Liver (tissue), 8 donors: ENCODE measurements at regions not wholly inside any gene's neighbourhood (a gene's known extent, or its start where the extent isn't known, plus 50 kb on each side); places are given as distances from the start of the nearest gene placed in this dataset.

Experiments used
- DNase-seq: peaks from one replicate; pipeline ENCODE4 v3.0.0-alpha.2; 2017; ENCODE audit warnings: low spot score
- H3K27ac ChIP-seq, 2 donors: one replicate each; pipeline ENCODE4 v1.7.0; 2013; ENCODE audit warnings: inconsistent platforms in 2 of 2, low read length in 2 of 2, control low read depth in 1 of 2, low read depth in 1 of 2, mild to moderate bottlenecking in 1 of 2
- H3K27me3 ChIP-seq, 4 donors: one replicate each; pipeline versions ENCODE4 v1.6.1 to v1.7.0; 2013; ENCODE audit warnings: low read length in 3 of 4, inconsistent platforms in 1 of 4, mild to moderate bottlenecking in 1 of 4, moderate library complexity in 1 of 4; ENCODE audit not compliant: control insufficient read depth in 4 of 4, insufficient read depth in 4 of 4
- H3K36me3 ChIP-seq, 4 donors: one replicate each; pipeline versions ENCODE4 v1.6.1 to v1.7.0; 2013; ENCODE audit warnings: low read length in 3 of 4, mild to moderate bottlenecking in 3 of 4, low read depth in 1 of 4, moderate library complexity in 1 of 4; ENCODE audit not compliant: control insufficient read depth in 4 of 4, insufficient read depth in 3 of 4
- H3K4me1 ChIP-seq, 4 donors: one replicate each; pipeline versions ENCODE4 v1.6.1 to v1.7.0; 2013; ENCODE audit warnings: low read length in 3 of 4, mild to moderate bottlenecking in 3 of 4, moderate library complexity in 1 of 4; ENCODE audit not compliant: control insufficient read depth in 4 of 4, insufficient read depth in 4 of 4
- H3K4me3 ChIP-seq, 3 donors: one replicate each; pipeline versions ENCODE4 v1.6.1 to v1.7.0; 2013; ENCODE audit warnings: low read length in 3 of 3, control low read depth in 1 of 3, low read depth in 1 of 3, mild to moderate bottlenecking in 1 of 3
- H3K9ac ChIP-seq, 2 donors: one replicate each; pipeline ENCODE4 v1.7.0; 2013; ENCODE audit warnings: low read length in 2 of 2, mild to moderate bottlenecking in 2 of 2, moderate library complexity in 2 of 2, control low read depth in 1 of 2, low read depth in 1 of 2
- H3K9me3 ChIP-seq, 4 donors: one replicate each; pipeline versions ENCODE4 v1.6.1 to v1.7.0; 2013; ENCODE audit warnings: low read length in 3 of 4; ENCODE audit not compliant: control insufficient read depth in 4 of 4
- CTCF ChIP-seq: fragments of 150-350 bp; IDR thresholded peaks from 2 replicates; pipeline ENCODE4 v1.5.1; 2017; ENCODE audit warnings: improper control_type of control experiment, low read depth, low read length; ENCODE audit not compliant: missing input control
- EGR1 ChIP-seq, 2 donors: IDR thresholded peaks; 2 replicates each; pipeline ENCODE4 v1.6.1; 2016 to 2018; ENCODE audit warnings: antibody characterized with exemption in 2 of 2, low read depth in 2 of 2
- FOXA1 ChIP-seq: IDR thresholded peaks from 2 replicates; pipeline ENCODE4 v1.6.1; 2016; ENCODE audit warnings: antibody characterized with exemption
- FOXA2 ChIP-seq: IDR thresholded peaks from 2 replicates; pipeline ENCODE4 v1.6.1; 2016; ENCODE audit warnings: antibody characterized with exemption
- GABPA ChIP-seq, 2 donors: IDR thresholded peaks in 1 of 2; conservative IDR thresholded peaks in 1 of 2; 2 replicates each; pipeline ENCODE4 v1.6.1; 2016; ENCODE audit warnings: antibody characterized with exemption in 2 of 2, mild to moderate bottlenecking in 1 of 2, moderate library complexity in 1 of 2
- HNF4A ChIP-seq, 2 donors: conservative IDR thresholded peaks; 2 replicates each; pipeline ENCODE4 v1.6.1; 2016; ENCODE audit warnings: antibody characterized with exemption in 2 of 2, mild to moderate bottlenecking in 2 of 2
- HNF4G ChIP-seq: IDR thresholded peaks from 2 replicates; pipeline ENCODE4 v1.6.1; 2016; ENCODE audit warnings: antibody characterized with exemption
- JUND ChIP-seq, 2 donors: IDR thresholded peaks; 2 replicates each; pipeline ENCODE4 v1.6.1; 2016; ENCODE audit warnings: antibody characterized with exemption in 2 of 2
- MAX ChIP-seq: IDR thresholded peaks from 2 replicates; pipeline ENCODE4 v1.6.1; 2016; ENCODE audit warnings: antibody characterized with exemption
- NR2F2 ChIP-seq: IDR thresholded peaks from 2 replicates; pipeline ENCODE4 v1.6.1; 2016; ENCODE audit warnings: antibody characterized with exemption
- RAD21 ChIP-seq, 2 donors: IDR thresholded peaks; 2 replicates each; pipeline ENCODE4 v1.6.1; 2016; ENCODE audit warnings: antibody characterized with exemption in 2 of 2, mild to moderate bottlenecking in 2 of 2
- RXRA ChIP-seq, 2 donors: IDR thresholded peaks; 2 replicates each; pipeline ENCODE4 v1.6.1; 2017 to 2018; ENCODE audit warnings: antibody characterized with exemption in 2 of 2, mild to moderate bottlenecking in 1 of 2
- SP1 ChIP-seq: IDR thresholded peaks from 2 replicates; pipeline ENCODE4 v1.6.1; 2018; ENCODE audit warnings: antibody characterized with exemption, mild to moderate bottlenecking
- TAF1 ChIP-seq: conservative IDR thresholded peaks from 2 replicates; pipeline ENCODE4 v1.6.1; 2016; ENCODE audit warnings: antibody characterized with exemption, mild to moderate bottlenecking
- YY1 ChIP-seq: IDR thresholded peaks from 2 replicates; pipeline ENCODE4 v1.6.1; 2016; ENCODE audit warnings: antibody characterized with exemption, mild to moderate bottlenecking
- WGBS: extraction: QIAGEN DNeasy Blood & Tissue Kit; methylation state at CpG from one replicate; pipeline ENCODE4 v1.1.7; 2013; 5-methylcytosine and 5-hydroxymethylcytosine counted together
- TF ChIP-seq, protein P1 (sequence below): IDR thresholded peaks from 2 replicates; pipeline ENCODE4 v1.6.1; 2016; ENCODE audit warnings: antibody characterized with exemption
- TF ChIP-seq, protein P2 (sequence below): IDR thresholded peaks from 2 replicates; pipeline ENCODE4 v1.6.1; 2016; ENCODE audit warnings: antibody characterized with exemption
- TF ChIP-seq, protein P3 (sequence below): IDR thresholded peaks from 2 replicates; pipeline ENCODE4 v1.6.1; 2016; ENCODE audit warnings: antibody characterized with exemption, mild to moderate bottlenecking
- donor health status: healthy.
- donor health status: healthy.
- donor health status: healthy.
- donor health status: healthy.
- donor health status: healthy.

DNA sequence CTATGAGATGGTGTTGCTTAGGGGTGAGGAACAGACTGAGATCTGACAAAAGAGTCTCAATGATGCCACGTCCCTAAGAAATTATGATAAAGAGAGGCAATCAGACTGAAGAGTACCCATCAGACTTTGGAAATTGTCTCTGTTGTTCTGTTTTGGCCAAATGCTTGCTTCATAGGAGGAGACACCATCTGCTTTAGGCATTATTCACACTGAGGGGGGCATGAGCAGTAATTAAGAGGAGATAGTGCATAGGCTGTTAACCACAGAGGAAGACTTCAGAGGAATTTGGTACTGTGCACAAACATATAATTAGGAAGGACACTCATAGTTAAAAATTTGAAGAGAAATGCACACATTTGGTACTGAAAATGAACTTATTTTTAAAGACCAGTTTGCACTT is 190.7 kb downstream of the FAM170A start:
- H3K9me3 ChIP-seq: no peaks in the 10 kb centered on the region
- 62% methylated on average over 1 of the region's 1 CpG for WGBS
- DNase-seq: no peak

More for the DNA sequence above, 190.7 kb downstream of the FAM170A start:
- Histone ChIP-seq H3K4me1 (no peaks in the 10 kb centered on the region), H3K27ac (no peak overlapping the region), H3K36me3 (no peaks in the 10 kb centered on the region), H3K9ac (no peak overlapping the region), H3K27me3 (no peaks in the 10 kb centered on the region), H3K4me3 (no peak overlapping the region)
- TF ChIP-seq, protein P1, sequence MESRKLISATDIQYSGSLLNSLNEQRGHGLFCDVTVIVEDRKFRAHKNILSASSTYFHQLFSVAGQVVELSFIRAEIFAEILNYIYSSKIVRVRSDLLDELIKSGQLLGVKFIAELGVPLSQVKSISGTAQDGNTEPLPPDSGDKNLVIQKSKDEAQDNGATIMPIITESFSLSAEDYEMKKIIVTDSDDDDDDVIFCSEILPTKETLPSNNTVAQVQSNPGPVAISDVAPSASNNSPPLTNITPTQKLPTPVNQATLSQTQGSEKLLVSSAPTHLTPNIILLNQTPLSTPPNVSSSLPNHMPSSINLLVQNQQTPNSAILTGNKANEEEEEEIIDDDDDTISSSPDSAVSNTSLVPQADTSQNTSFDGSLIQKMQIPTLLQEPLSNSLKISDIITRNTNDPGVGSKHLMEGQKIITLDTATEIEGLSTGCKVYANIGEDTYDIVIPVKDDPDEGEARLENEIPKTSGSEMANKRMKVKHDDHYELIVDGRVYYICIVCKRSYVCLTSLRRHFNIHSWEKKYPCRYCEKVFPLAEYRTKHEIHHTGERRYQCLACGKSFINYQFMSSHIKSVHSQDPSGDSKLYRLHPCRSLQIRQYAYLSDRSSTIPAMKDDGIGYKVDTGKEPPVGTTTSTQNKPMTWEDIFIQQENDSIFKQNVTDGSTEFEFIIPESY: no peak
- no peak for TF ChIP-seq RXRA (IDR thresholded peaks at IDR 0.05)
- no peak for TF ChIP-seq HNF4A (conservative IDR thresholded peaks at IDR 0.05)
- TF ChIP-seq, protein P2, sequence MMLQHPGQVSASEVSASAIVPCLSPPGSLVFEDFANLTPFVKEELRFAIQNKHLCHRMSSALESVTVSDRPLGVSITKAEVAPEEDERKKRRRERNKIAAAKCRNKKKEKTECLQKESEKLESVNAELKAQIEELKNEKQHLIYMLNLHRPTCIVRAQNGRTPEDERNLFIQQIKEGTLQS: no peak
- TF ChIP-seq FOXA1: no peak
- no peak for TF ChIP-seq SP1
- no peak for TF ChIP-seq RAD21 (IDR thresholded peaks at IDR 0.05)
- TF ChIP-seq YY1: no peak
- no peak for TF ChIP-seq CTCF
- TF ChIP-seq HNF4G: no peak
- no peak for TF ChIP-seq GABPA (IDR thresholded peaks at IDR 0.05 in 1 of 2, conservative IDR thresholded peaks at IDR 0.05 in 1 of 2)
- TF ChIP-seq TAF1: no peak
- no peak for TF ChIP-seq MAX
- TF ChIP-seq, protein P3, sequence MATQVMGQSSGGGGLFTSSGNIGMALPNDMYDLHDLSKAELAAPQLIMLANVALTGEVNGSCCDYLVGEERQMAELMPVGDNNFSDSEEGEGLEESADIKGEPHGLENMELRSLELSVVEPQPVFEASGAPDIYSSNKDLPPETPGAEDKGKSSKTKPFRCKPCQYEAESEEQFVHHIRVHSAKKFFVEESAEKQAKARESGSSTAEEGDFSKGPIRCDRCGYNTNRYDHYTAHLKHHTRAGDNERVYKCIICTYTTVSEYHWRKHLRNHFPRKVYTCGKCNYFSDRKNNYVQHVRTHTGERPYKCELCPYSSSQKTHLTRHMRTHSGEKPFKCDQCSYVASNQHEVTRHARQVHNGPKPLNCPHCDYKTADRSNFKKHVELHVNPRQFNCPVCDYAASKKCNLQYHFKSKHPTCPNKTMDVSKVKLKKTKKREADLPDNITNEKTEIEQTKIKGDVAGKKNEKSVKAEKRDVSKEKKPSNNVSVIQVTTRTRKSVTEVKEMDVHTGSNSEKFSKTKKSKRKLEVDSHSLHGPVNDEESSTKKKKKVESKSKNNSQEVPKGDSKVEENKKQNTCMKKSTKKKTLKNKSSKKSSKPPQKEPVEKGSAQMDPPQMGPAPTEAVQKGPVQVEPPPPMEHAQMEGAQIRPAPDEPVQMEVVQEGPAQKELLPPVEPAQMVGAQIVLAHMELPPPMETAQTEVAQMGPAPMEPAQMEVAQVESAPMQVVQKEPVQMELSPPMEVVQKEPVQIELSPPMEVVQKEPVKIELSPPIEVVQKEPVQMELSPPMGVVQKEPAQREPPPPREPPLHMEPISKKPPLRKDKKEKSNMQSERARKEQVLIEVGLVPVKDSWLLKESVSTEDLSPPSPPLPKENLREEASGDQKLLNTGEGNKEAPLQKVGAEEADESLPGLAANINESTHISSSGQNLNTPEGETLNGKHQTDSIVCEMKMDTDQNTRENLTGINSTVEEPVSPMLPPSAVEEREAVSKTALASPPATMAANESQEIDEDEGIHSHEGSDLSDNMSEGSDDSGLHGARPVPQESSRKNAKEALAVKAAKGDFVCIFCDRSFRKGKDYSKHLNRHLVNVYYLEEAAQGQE: no peak
- TF ChIP-seq NR2F2: no peak
- no peak for TF ChIP-seq FOXA2
- no peak for TF ChIP-seq JUND (IDR thresholded peaks at IDR 0.05)
- TF ChIP-seq EGR1 (IDR thresholded peaks at IDR 0.05; ENCODE audit: low read depth in 2 of 2): no peak
